HUES64 (cell line): ENCODE measurements at regions not wholly inside any gene's neighbourhood (a gene's known extent, or its start where the extent isn't known, plus 50 kb on each side); places are given as distances from the start of the nearest gene placed in this dataset.

Experiments
- H3K27ac ChIP-seq: 2 replicates; pipeline ENCODE4 v1.7.0; 2013; ENCODE audit warnings: low read depth, low read length, inconsistent platforms
- H3K27me3 ChIP-seq: 2 replicates; pipeline ENCODE4 v1.6.1; 2013; ENCODE audit warnings: mild to moderate bottlenecking, low read length; ENCODE audit not compliant: insufficient read depth
- H3K36me3 ChIP-seq: 2 replicates; pipeline ENCODE4 v1.6.1; 2013; ENCODE audit warnings: mild to moderate bottlenecking, low read length; ENCODE audit not compliant: insufficient read depth
- H3K4me1 ChIP-seq: 2 replicates; pipeline ENCODE4 v1.6.1; 2013; ENCODE audit warnings: mild to moderate bottlenecking, low read length, moderate library complexity; ENCODE audit not compliant: insufficient read depth
- H3K4me3 ChIP-seq: 2 replicates; pipeline ENCODE4 v1.5.1; 2013; ENCODE audit warnings: mild to moderate bottlenecking, low read length, moderate library complexity
- H3K9ac ChIP-seq: 2 replicates; pipeline ENCODE4 v1.6.1; 2013; ENCODE audit warnings: mild to moderate bottlenecking, low read depth, low read length
- H3K9me3 ChIP-seq: 2 replicates; pipeline ENCODE4 v1.6.1; 2013; ENCODE audit warnings: low read depth, low read length; ENCODE audit not compliant: insufficient read depth
- WGBS: fragments of 150-250, 120-280 bp; methylation state at CpG from one replicate; pipeline ENCODE4 v1.1.7; 2013; ENCODE audit warnings: missing lambda C conversion rate; 5-methylcytosine and 5-hydroxymethylcytosine counted together

DNA sequence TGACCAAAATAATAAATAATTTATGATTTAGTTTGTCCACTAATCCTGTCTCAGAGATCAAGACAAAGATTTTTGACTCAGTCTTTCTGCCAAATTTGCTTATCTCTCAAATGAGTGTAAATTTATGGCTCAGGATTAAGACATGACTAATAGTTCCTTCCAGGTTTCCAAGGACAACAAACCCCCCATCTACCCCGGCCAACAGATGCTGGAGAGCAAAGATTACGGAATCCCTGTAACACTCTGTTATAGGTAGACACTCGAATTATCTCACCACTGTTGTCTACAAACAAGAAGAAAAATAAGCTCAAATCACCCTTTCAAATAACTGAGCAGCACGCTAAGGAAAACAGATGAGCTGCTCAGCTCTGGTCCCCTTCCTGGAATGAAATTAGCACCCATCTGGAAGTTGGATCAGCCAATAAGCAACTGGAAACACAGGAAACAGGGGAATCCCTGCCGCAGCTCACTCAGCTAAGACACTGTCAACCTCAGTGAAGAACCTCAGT lies 56.8 kb upstream of the SVIL start:
- Histone ChIP-seq H3K36me3 (no peaks in the 10 kb centered on the region), H3K27me3 (no peaks in the 10 kb centered on the region), H3K27ac (peak overlapping the region; percentile 52; the same call in 1 of the 2 replicates), H3K4me3 (no peak overlapping the region), H3K4me1 (peaks cover 54% of the 10 kb centered on the region), H3K9ac (peak overlapping the region; percentile 5; the same call in 1 of the 2 replicates), H3K9me3 (no peaks in the 10 kb centered on the region)
- WGBS = 74% methylated on average over 5 of the region's 5 CpGs

GRCh38 chr10:29689001-29689400 lies 54.2 kb upstream of the SVIL start:
- 72% methylated on average over 7 of the region's 7 CpGs for WGBS
- no peak overlapping the region for H3K4me3 ChIP-seq
- peaks cover 64% of the 10 kb centered on the region for H3K4me1 ChIP-seq
- no peaks in the 10 kb centered on the region for H3K27me3 ChIP-seq
- no peak overlapping the region; the same call in 1 of the 2 replicates for H3K9ac ChIP-seq
- no peaks in the 10 kb centered on the region for H3K9me3 ChIP-seq
- peaks cover 13% of the 10 kb centered on the region for H3K36me3 ChIP-seq
- H3K27ac ChIP-seq = peak overlapping the region; percentile 79; the same call in 1 of the 2 replicates

GRCh38 chr10:29688230-29688661 lies 53.5 kb upstream of the SVIL start:
- peak overlapping the region; percentile 23; the same call in 1 of the 2 replicates for H3K9ac ChIP-seq
- no peaks in the 10 kb centered on the region for H3K9me3 ChIP-seq
- no peaks in the 10 kb centered on the region for H3K27me3 ChIP-seq
- WGBS = 4% methylated on average over 7 of the region's 7 CpGs
- peaks cover 13% of the 10 kb centered on the region for H3K36me3 ChIP-seq
- H3K4me3 ChIP-seq = no peak overlapping the region; the same call in 1 of the 2 replicates
- H3K4me1 ChIP-seq = peaks cover 60% of the 10 kb centered on the region
- H3K27ac ChIP-seq = peak overlapping the region; percentile 79; the same call in 1 of the 2 replicates

GRCh38 chr10:29687421-29688164 lies 52.8 kb upstream of the SVIL start:
- H3K9ac ChIP-seq = no peak overlapping the region
- 65% methylated on average over 8 of the region's 10 CpGs for WGBS
- no peak overlapping the region for H3K4me3 ChIP-seq
- H3K9me3 ChIP-seq = no peaks in the 10 kb centered on the region
- H3K27ac ChIP-seq = peak overlapping the region; percentile 70
- no peaks in the 10 kb centered on the region for H3K27me3 ChIP-seq
- H3K4me1 ChIP-seq = peaks cover 55% of the 10 kb centered on the region
- H3K36me3 ChIP-seq = peaks cover 13% of the 10 kb centered on the region

GRCh38 chr10:29685506-29685905 lies 50.7 kb upstream of the SVIL start:
- WGBS = 89% methylated on average over 4 of the region's 4 CpGs
- no peak overlapping the region for H3K9ac ChIP-seq
- peaks cover 13% of the 10 kb centered on the region for H3K36me3 ChIP-seq
- H3K4me1 ChIP-seq = peaks cover 45% of the 10 kb centered on the region
- H3K4me3 ChIP-seq = no peak overlapping the region
- no peak overlapping the region for H3K27ac ChIP-seq
- H3K9me3 ChIP-seq = no peaks in the 10 kb centered on the region
- no peaks in the 10 kb centered on the region for H3K27me3 ChIP-seq
